GOT3 (cell line): ENCODE measurements at regions not wholly inside any gene's neighbourhood (a gene's known extent, or its start where the extent isn't known, plus 50 kb on each side); places are given as distances from the start of the nearest gene placed in this dataset.
"Not testable (repeated sequence)": the region's sequence is repeated elsewhere in the genome, so short reads cannot be mapped to it uniquely, and the experiment has no call there.

Experiments
- DNase-seq: peaks from one replicate; lab custom pipeline; 2025; ENCODE audit warnings: mixed read lengths; lab: John Stamatoyannopoulos, UW

DNA sequence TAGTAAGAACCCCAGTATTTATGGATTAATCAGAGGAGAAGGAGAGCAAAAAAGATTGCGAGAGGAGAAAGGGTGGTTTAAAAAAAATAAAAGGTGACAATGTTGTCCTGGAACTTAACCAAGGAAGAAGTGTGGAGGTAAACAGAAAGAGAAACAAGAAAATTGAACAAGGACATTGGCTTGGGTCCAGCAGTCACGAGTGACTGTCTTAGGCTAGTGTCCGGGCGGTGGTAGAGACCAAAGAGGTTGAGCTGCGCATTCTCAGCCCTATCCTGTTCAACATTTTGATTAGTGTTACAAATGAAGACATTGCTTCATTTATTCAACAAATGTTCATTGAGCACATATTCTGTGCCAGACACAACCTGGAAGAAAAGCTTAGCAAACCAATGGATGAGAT, 329.9 kb downstream of the FGFR2 start:
- DNase-seq: no peak

- DNase-seq: no peak
Measured at GRCh38 chr10:121268863-121269432, 329.3 kb downstream of the FGFR2 start.

- DNase-seq: no peak
Measured at GRCh38 chr10:121270906-121271305, 327.3 kb downstream of the FGFR2 start.

- no peak for DNase-seq
Measured at GRCh38 chr10:121276046-121276445, 322.2 kb downstream of the FGFR2 start.

DNA sequence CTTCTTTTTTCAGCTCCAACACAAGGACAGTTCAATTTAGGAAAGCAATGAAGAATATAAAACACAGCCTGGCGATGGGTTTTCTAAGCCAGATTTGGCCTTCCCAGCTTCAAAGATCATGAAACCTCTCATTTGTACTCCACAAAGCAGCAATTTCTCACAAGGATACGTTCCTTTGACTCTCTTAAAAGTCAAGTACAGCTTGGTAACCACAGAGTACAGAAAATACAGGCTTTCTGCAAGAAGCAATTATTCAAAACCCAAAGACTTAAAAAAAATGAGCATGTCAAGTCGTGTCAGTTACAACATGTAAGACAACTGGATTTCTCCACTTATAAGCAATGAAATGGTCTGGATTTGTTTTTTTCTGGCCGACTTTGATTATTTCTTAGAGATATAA, 321.4 kb downstream of the FGFR2 start:
- no peak for DNase-seq

GRCh38 chr10:121278386-121278785, 319.9 kb downstream of the FGFR2 start:
- not testable (repeated sequence) for DNase-seq

- no peak for DNase-seq
Measured at GRCh38 chr10:121281576-121281975, 316.7 kb downstream of the FGFR2 start.

DNA sequence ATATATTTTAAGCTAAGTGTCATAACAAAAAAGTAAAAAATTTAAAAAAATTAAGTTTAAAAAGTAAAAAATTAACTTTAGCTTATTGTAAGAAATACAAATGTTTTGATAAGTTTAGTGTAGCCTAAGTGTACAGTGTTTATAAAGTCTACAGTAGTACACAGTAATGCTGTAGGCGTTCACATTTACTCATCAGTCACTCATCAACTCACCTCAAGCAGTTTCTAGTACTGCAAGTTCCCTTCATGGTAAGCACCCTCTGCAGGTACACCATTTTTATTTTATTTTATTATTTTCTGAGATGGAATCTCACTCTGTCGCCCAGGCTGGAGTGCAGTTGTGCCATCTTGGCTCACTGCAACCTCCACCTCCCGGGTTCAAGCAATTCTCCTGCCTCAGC, 316.0 kb downstream of the FGFR2 start:
- no peak for DNase-seq

- DNase-seq: no peak
Measured at GRCh38 chr10:121282797-121283515, 315.3 kb downstream of the FGFR2 start.

DNA sequence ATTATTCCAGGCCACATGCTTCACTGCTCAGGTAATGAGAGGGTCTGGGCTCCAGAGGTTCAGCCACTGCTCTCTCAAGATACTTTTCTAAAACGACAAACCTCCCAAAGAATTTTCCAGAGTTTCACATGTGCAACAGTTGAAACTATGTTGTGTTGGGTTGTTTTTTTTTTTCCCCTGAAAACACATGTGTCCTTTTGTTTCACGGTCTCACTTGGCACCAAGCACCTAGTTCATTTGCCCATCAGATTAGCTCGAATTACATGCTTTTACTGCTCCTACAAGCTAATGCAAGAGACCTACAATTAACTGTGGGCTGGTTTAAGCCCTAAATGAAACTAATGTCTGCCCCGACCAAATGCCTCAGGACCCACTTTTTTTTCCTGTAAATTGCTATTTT, 313.3 kb downstream of the FGFR2 start:
- no peak for DNase-seq

DNA sequence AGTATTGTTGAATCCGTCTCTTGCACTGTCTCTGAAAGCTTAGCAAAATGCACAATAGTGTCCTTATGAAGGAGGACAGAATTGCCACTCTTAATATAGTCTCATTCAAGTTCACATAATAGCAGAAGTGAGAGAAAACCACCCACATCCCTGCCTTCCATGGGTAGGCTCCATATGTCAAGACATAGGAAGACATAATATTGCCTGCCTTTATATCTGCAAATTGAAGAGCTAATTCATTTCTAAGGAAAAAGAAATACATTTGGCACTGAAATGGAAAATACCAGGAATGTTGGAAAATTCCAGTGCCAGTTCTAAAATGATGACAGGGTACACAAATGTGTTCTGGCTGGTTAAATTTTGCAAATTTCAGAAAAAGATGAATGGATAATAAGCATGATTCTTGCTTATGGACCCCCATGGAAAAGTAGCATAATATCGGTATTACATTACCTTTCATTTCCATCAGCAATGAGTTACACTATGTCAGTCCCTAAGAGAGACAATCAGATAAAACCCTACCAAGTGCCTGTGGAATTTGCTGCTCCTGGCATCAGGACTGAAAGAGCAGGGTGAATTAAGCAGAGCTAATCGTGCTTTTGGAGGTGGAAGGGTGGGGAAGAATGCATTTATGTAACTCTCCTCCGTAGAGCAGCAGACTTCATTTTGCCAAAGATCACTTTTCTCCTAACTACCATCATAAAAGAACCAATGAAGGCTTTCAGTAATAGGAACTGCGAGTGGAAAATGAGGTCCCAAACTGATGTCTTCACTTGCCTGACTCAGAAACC, 312.6 kb downstream of the FGFR2 start:
- DNase-seq: no peak

DNA sequence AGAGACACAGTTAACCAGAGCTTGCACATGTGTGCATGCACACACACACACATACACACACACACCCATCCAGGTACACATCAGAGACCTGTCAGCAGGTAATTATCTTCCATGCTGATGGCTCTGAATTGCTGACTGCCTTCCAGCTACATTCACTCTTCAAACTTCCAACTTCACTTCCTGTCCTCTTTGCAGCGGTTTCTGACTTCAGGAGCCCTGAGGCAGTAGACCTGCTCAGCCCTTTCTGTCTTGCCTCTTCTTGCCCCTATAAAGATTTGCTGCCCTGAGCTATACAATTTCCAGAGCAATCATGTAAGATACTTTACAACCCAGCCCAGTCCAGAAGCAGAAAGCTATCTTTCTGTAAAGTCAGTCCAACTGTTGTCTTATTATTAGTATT, 310.2 kb downstream of the FGFR2 start:
- no peak for DNase-seq

GRCh38 chr10:121288864-121289661, 309.2 kb downstream of the FGFR2 start:
- no peak for DNase-seq

- no peak for DNase-seq
Measured at GRCh38 chr10:121289800-121290199, 308.4 kb downstream of the FGFR2 start.

GRCh38 chr10:121290674-121291073, 307.6 kb downstream of the FGFR2 start:
- DNase-seq: no peak

DNA sequence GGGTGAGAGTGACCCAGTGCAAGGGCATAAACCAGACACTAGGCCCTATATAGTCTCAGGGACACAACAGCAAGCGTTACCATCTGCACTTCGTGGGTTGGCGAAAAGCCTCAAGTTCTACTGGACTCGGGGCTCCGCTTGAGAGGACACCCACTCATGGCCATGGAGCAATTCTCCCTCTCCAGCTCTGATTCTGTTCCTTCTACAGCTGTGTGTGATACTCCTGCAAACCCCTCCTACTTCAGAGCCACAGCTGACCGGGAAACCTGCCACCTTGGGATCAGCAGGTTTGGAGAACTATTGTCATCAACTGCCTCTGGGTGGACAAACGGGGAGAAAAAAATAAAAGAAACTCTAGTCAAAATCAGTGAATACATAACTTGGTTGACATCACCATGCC, 306.9 kb downstream of the FGFR2 start:
- no peak for DNase-seq

DNA sequence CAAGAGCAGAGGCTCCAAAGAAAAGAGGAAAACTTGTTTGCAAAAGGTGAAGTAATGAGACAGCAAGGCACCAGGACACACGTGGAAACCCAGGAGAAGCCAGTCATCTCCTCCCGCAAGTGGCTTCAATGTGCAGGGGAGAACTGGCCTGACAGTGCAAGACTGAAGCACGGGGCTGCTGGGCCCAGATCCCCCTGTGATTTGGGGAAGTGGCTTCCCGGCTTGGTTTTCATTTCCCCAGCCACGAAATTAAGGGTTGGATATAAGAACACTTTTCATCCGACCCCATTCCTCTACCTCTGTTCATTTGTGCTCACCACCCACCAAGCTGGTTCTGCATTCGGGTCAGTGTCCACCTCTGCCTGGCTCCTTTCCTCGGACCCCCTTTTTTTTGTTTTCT, 306.4 kb downstream of the FGFR2 start:
- DNase-seq: no peak

DNA sequence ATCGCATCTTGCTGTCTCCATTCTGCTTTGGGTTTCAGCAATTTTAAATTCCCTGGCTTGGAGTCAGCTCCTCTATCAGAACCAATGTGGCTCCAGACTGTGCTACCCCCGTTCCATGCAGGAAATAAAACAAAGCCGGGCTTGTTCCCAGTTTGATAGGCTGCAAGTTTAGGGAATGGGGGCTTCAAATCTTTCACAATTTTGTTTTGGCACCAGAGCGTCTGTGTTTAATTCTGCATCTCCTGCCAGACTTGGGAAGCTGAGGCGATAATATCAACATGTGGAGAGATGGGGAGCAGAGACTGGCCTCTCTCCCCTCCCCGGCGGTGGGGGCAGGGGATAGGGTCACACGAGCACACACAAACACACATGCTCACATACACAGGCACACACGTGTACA, 305.9 kb downstream of the FGFR2 start:
- no peak for DNase-seq

- no peak for DNase-seq
Measured at GRCh38 chr10:121293110-121293509, 305.1 kb downstream of the FGFR2 start.

- DNase-seq: no peak
Measured at GRCh38 chr10:121294630-121295029, 303.6 kb downstream of the FGFR2 start.

- DNase-seq: no peak
Measured at GRCh38 chr10:121296378-121296777, 301.9 kb downstream of the FGFR2 start.

DNA sequence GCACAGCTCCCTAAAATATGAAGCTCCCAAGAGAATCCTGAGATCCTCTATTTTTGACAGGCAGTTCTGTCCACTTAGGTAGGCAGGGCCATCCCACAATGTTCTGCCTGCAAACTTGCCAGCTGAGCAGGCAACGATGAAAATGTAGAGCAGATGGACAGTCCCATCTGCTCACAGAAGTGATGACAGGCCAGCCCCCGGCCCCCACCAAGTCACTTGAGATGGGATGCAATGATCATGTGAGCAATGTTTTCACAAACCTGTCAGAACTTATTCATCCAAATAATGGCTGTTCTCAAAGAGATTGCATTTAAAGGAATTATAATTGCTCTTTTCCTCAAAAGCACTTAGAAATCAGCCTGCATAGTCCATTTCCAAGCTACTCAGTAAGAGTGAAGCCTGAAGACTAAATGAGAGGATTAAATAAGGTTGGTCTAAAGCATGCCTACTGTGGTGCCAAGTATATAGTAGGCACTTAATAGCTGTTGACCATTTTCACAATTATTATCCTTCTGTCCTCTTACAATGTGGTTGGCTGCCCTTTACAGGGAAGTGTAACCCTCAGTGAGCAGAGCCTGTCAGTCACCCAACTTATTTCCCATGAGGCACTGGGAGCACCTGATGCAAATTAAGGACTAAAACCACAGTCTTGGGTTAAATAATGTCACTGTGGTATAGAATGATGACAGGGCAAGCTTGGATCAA, 301.2 kb downstream of the FGFR2 start:
- no peak for DNase-seq
